HG03280 (cell line): ENCODE measurements at regions not wholly inside any gene's neighbourhood (a gene's known extent, or its start where the extent isn't known, plus 50 kb on each side); places are given as distances from the start of the nearest gene placed in this dataset.
A peak's percentile ranks its signal among the peaks of the same experiment; 100 is the strongest.
"Not testable (repeated sequence)": the region's sequence is repeated elsewhere in the genome, so short reads cannot be mapped to it uniquely, and the experiment has no call there.

Experiments used
- ATAC-seq: cut with Tn5 transposase; IDR thresholded peaks from one replicate; pipeline ENCODE4 v1.9.1; 2021; ENCODE audit warnings: mild to moderate bottlenecking, moderate library complexity; ENCODE audit not compliant: unreplicated experiment

- not testable (repeated sequence) for ATAC-seq
Measured at GRCh38 chr7:4609576-4609975, 72.5 kb upstream of the FOXK1 start.

- ATAC-seq, result peak; percentile 67
Measured at GRCh38 chr7:4610768-4611467, 71.2 kb upstream of the FOXK1 start.

- no peak for ATAC-seq
Measured at GRCh38 chr7:4612237-4612636, 69.9 kb upstream of the FOXK1 start.

GRCh38 chr7:4612939-4613841 lies 68.9 kb upstream of the FOXK1 start:
- no peak for ATAC-seq

- no peak for ATAC-seq
Measured at GRCh38 chr7:4613846-4614548, 68.1 kb upstream of the FOXK1 start.

GRCh38 chr7:4616116-4616515 lies 66.0 kb upstream of the FOXK1 start:
- ATAC-seq, result no peak

GRCh38 chr7:4621396-4621795 lies 60.7 kb upstream of the FOXK1 start:
- no peak for ATAC-seq

GRCh38 chr7:4626318-4626845 lies 55.7 kb upstream of the FOXK1 start:
- ATAC-seq, result no peak

- no peak for ATAC-seq
Measured at GRCh38 chr7:4629287-4629895, 52.7 kb upstream of the FOXK1 start.

- ATAC-seq, result no peak
Measured at GRCh38 chr7:4631380-4632179, 50.5 kb upstream of the FOXK1 start.
